ENCODE measurements at regions not wholly inside any gene's neighbourhood (a gene's known extent, or its start where the extent isn't known, plus 50 kb on each side); places are given as distances from the start of the nearest gene placed in this dataset.

- TF ChIP-seq ZFX (IDR thresholded peaks at IDR 0.05; ENCODE audit: borderline replicate concordance) (no peak), CTCF (IDR thresholded peaks at IDR 0.05) (no peak)
- H3K27ac ChIP-seq, result no peak overlapping the region
These were observed 381.6 kb downstream of the GJA1 start for GRCh38 chr6:121816906-121817540.

GRCh38 chr6:121823437-121823851 lies 388.0 kb downstream of the GJA1 start:
- TF ChIP-seq CTCF (IDR thresholded peaks at IDR 0.05), result no peak
- TF ChIP-seq ZFX (IDR thresholded peaks at IDR 0.05; ENCODE audit: borderline replicate concordance), result no peak
- no peak overlapping the region for H3K27ac ChIP-seq

- no peak for TF ChIP-seq CTCF (IDR thresholded peaks at IDR 0.05)
- TF ChIP-seq ZFX (IDR thresholded peaks at IDR 0.05; ENCODE audit: borderline replicate concordance), result no peak
- H3K27ac ChIP-seq, result no peak overlapping the region
These were observed 390.8 kb downstream of the GJA1 start for GRCh38 chr6:121826156-121826810.

- H3K27ac ChIP-seq, result no peak overlapping the region
- TF ChIP-seq ZFX (IDR thresholded peaks at IDR 0.05; ENCODE audit: borderline replicate concordance) (no peak), CTCF (IDR thresholded peaks at IDR 0.05) (no peak)
These were observed 392.9 kb downstream of the GJA1 start for GRCh38 chr6:121828146-121828886.

GRCh38 chr6:121830736-121831135 lies 395.3 kb downstream of the GJA1 start:
- H3K27ac ChIP-seq, result no peak overlapping the region
- TF ChIP-seq CTCF (IDR thresholded peaks at IDR 0.05), result no peak
- no peak for TF ChIP-seq ZFX (IDR thresholded peaks at IDR 0.05; ENCODE audit: borderline replicate concordance)

GRCh38 chr6:121835662-121836061 lies 400.2 kb downstream of the GJA1 start:
- TF ChIP-seq ZFX (IDR thresholded peaks at IDR 0.05; ENCODE audit: borderline replicate concordance) (no peak), CTCF (IDR thresholded peaks at IDR 0.05) (no peak)
- H3K27ac ChIP-seq, result no peak overlapping the region
